Activated naive CD4-positive, alpha-beta T cell treated with anti-CD3 and anti-CD28 coated beads, Interleukin-2, amount 50 U/mL, for 72 hours (primary cell): ENCODE measurements at regions not wholly inside any gene's neighbourhood (a gene's known extent, or its start where the extent isn't known, plus 50 kb on each side); places are given as distances from the start of the nearest gene placed in this dataset.
"Not testable (repeated sequence)": the region's sequence is repeated elsewhere in the genome, so short reads cannot be mapped to it uniquely, and the experiment has no call there.

Experiments used
- ATAC-seq, 2 donors: fragments of 150-1000 bp; cut with Tn5 transposase; 2 replicates each; pipeline ENCODE4 v1.10.0; 2021; ENCODE audit warnings: mild to moderate bottlenecking in 2 of 2, moderate library complexity in 2 of 2
- DNase-seq, 2 donors: peaks; one replicate each; pipeline ENCODE4 v3.0.0; 2021 to 2022; ENCODE audit warnings: low spot score in 2 of 2
- H3K27ac Mint-ChIP-seq, 2 donors: one replicate each; pipeline ENCODE4 v1.8.0; 2022; ENCODE audit warnings: mild to moderate bottlenecking in 2 of 2, mixed read lengths in 2 of 2
- H3K36me3 Mint-ChIP-seq, 2 donors: one replicate each; pipeline ENCODE4 v1.8.0; 2022; ENCODE audit warnings: mixed read lengths in 2 of 2
- H3K9me3 Mint-ChIP-seq, 2 donors: one replicate each; pipeline ENCODE4 v1.8.0; 2022; ENCODE audit warnings: mixed read lengths in 2 of 2

DNA sequence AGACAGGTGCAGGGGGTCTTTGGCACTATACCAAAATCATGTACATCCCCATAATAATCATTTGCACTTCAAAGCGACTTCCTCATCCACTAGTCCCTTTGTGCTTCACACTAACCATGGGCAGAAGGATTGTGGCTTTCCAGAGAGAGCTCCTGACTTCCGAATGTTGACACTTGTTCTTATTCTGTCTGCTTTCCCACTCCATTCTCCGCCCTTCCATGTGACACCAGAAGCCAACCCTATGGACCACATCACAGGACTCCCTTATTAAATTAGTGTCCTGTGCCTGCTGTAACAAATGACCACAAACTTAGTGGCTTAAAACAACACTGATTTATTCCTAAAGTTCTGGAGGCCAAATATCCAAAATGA is 91.6 kb downstream of the CMC2 start:
- ATAC-seq (no peak), DNase-seq (no peak)
- Mint-ChIP-seq H3K36me3 (no peaks in the 10 kb centered on the region), H3K9me3 (peaks cover 4 to 5% of the 10 kb centered on the region in 2 donors), H3K27ac (no peak overlapping the region)

DNA sequence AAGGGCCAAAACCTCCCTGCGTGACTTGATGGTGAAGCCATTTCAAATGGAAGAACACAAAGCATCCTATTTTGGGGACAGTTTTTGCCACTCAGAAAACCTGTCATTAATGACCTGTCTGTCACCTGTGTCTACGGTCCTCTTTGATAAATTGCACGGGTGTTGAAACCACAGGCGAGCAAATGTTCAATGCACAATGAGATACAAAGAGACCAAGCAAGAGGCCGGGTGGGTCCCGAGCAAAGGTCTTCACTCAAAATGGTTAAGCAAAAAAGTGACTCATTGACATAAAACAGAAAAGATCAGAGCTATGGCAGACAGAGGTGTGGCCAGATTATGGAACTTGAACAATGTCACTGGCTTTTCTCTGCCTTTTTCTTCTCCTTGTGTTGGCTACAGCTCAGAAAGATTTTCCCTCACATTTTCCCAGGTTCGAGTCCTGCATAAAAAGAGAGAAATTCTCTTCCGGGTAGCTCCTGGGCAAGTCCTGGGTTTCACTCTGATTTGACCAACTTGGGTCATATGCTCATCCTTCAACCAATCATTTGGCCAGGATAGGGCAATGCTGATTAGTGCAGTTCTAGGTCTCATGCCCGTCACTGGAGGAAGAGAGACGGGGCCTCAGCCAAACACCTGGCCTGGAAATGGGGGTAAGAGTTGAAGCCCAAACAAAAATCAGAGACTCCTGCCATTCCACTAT is 92.2 kb downstream of the CMC2 start:
- DNase-seq (no peak), ATAC-seq (no peak)
- H3K36me3 Mint-ChIP-seq, result no peaks in the 10 kb centered on the region
- H3K9me3 Mint-ChIP-seq, result peaks cover 4 to 5% of the 10 kb centered on the region in 2 donors
- H3K27ac Mint-ChIP-seq, result no peak overlapping the region

DNA sequence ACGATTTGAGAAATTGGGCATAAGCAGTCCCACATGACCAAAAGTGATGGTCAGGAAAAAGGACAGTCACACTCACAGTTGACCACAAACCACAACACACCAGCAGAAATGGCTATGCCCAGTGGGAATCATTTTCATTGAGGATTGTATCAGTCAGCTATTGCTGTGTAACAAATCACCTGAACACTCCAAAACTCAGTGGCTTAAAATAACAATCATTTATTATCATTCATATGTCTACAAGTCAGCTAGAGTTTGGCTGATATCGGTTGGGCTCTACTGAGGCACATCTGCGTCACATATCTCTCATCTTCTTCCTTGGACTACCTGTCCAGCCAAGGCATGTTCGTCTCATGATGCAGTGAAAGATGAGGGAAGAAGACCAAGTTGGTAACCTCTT is 93.3 kb downstream of the CMC2 start:
- peaks cover 4 to 5% of the 10 kb centered on the region in 2 donors for H3K9me3 Mint-ChIP-seq
- H3K27ac Mint-ChIP-seq, result no peak overlapping the region
- H3K36me3 Mint-ChIP-seq, result no peaks in the 10 kb centered on the region
- no peak for DNase-seq
- ATAC-seq, result no peak

DNA sequence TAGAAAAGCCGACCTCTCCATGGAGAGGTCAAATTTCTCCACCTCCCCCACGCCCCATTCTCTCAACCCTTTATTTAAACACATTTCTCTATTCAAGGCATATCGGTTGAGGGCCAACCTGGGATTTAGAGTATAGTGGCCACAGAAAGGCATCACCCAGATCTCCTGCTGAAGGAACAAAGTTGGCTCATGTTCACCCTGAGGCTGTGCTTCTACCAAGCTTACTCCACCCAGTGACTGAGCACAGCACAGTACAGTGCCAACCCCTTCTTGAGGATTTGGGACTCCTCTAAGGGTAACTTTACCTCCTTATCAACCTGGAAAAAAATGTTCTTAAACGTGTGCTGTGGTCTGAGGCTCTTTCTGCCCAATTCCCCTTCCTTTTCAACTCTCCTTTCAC is 94.0 kb downstream of the CMC2 start:
- H3K27ac Mint-ChIP-seq, result no peak overlapping the region
- peaks cover 4 to 5% of the 10 kb centered on the region in 2 donors for H3K9me3 Mint-ChIP-seq
- DNase-seq (no peak), ATAC-seq (no peak)
- no peaks in the 10 kb centered on the region for H3K36me3 Mint-ChIP-seq

DNA sequence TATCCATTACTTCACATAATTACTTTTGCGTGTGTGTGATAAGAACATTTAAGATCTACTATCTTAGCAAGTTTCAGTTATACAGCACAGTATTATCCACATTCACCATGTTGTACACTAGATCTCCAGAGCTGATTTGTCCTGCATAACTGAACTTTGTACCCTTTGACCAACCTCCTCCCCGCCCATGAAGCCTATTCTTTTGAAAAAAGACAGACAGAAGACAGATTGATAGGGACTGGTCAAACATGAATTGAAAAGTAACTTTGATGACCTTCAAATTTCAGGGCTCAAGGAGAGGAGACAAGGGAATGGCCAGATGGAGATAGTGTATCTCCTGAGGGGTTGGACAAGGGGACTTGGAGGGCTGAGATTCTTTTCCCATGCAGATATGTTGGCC is 96.3 kb downstream of the CMC2 start:
- H3K36me3 Mint-ChIP-seq, result no peaks in the 10 kb centered on the region
- H3K27ac Mint-ChIP-seq, result no peak overlapping the region
- no peak for DNase-seq
- ATAC-seq, result no peak
- peaks cover 4 to 5% of the 10 kb centered on the region in 2 donors for H3K9me3 Mint-ChIP-seq

DNA sequence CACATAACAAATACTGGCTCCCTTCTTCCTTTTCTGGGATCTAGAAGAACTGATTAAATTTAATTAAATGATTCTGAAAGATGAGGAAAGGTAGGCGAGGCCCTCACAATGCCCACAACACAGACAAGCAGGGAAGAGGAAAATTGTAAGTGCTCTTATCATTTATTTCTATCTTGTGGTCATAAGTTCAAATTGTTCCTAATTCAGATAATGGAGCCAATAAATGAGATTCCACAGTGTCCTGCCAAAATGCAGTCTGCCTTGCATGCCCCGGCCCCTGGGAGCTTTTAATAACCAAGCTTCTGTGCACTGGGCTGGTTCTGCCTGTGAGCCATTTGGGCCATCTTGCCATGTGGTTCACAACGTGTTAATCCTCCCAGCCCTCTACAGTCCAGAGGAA is 97.0 kb downstream of the CMC2 start:
- Mint-ChIP-seq H3K9me3 (peaks cover 4 to 5% of the 10 kb centered on the region in 2 donors), H3K36me3 (no peaks in the 10 kb centered on the region), H3K27ac (peak overlapping the region in 1 of 2 donors; percentile 40)
- DNase-seq (no peak), ATAC-seq (no peak)

DNA sequence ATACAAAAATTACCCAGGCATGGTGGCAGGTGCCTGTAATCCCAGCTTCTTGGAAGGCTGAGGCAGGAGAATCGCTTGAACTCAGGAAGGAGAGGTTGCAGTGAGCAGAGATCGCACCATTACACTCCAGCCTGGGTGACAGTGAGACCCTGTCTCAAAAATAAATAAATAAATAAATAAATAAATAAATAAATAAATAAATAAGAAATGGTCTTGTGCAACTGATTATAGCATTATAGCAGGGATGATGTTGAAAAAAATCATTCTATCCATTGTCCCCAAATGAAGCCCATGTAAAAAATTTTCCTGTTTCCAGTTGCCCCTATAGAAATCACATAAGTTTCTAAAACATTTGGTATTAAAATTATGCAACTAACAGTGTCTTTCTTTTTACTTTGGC is 100.5 kb downstream of the CMC2 start:
- ATAC-seq, H3K9me3 Mint-ChIP-seq, H3K36me3 Mint-ChIP-seq, DNase-seq, H3K27ac Mint-ChIP-seq: not testable (repeated sequence)

DNA sequence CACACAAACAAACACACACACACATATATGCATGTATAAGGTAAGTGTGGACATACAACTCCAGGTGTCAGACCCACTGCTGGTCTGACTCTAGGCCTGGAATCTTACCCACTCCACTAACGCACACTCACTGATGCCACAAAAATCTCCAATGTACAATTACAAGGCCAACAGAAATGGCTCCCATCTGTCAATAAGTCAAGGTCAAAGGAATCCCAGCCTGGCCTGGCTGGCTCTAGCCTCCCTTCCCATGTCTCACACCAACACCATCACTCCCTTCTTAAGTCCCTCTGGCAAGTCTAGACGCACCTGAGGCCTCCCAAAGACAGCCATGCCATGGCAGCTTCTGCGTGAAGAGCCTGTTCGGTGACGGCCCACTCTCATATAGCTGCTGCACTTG is 99.2 kb upstream of the CDYL2 start:
- Mint-ChIP-seq H3K36me3 (no peaks in the 10 kb centered on the region), H3K27ac (no peak overlapping the region), H3K9me3 (no peaks in the 10 kb centered on the region)
- ATAC-seq, result no peak
- DNase-seq, result no peak

DNA sequence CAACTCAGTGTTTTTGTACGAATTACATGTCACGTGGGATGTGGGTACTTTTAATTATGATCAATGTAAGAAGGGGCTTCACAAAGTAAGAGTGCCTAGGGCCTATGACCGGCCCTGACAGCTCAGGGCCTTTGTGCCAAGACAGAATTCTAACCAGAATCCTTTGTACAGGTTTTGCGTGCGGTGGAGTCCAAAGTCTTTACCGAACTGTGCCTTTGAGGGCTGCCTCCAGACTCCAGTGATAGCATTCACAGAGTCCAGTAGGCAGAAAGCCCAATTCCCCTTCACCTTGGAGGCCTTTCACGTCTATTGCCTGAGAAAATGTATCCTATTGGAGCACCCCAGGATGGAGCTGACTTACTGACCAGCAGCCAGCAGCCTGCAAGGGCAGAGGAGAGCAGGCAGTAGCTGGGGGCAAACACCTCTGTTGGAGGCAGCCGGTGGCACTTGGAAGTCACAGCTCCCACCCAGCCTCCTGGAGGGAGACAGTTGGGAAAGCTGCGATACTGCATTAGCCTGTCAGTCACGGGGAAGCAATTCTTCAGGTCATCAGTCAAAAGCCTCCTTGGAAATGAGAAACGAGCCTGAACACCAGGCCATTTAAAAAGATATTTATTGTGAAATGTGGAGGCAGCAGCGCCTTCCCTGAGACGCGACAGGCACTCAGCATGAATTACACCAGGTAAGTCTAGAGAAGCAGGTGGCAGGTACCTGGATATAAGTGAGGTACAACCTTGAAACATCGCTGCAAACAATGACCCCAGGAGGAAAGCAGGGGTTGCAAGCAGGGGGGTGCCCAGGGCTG is 98.1 kb upstream of the CDYL2 start:
- DNase-seq, result no peak
- no peak for ATAC-seq
- Mint-ChIP-seq H3K27ac (no peak overlapping the region), H3K9me3 (no peaks in the 10 kb centered on the region), H3K36me3 (no peaks in the 10 kb centered on the region)

DNA sequence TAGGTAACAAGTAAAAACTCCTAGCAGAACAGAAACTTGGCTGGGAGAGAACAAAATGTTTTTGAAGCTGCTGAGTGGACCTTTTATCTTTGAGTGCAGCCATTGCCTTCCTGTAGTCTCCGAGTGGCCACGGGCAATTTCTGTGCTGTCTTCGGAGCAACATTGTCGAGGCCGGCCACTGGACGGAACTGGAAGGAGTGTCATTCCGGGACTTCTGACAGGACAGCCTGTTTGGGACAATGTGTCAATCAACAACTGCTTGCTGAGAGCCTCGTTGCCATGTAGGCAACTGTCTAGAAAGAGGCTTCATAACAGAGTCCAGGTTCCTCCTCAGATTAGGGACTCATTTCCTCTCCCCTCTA is 96.2 kb upstream of the CDYL2 start:
- no peak for ATAC-seq
- no peaks in the 10 kb centered on the region for H3K36me3 Mint-ChIP-seq
- H3K27ac Mint-ChIP-seq, result no peak overlapping the region
- no peaks in the 10 kb centered on the region for H3K9me3 Mint-ChIP-seq
- no peak for DNase-seq

DNA sequence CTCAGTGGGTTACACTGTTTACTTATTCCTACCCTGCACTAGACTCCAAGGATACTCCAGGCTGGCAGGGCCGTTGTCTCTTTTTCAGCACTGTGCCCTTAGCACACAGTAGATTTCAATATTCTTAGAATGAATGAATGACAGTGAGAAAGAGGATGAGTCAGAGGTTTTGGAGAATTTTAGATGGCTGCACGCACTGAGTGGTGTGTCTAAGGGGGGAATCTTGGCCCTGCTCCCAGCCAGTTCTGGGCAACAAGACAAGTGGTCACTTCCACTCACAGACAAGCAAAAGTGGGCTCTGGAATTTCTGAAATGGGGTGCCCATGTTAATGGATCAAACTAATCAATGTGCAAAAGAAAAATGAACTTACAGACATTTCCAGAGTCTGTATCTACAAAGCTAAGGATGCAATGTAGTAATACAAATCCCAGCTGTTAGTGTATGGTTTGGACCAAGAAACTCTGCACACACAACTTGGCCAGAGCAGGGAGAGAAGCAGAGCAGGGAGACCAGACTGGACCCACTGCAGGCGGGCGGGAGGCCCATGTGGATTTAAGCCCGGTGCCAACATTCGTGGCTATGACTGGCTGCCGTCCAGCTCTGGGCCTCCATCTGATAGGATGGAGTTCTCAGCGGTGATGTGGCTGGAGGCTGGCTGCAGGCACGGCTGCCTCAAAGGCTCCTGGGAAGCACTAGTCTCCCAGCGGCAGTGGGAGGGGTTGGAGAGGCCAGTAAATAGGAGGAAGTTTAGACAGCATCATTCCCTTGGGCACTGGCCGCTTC is 95.6 kb upstream of the CDYL2 start:
- no peaks in the 10 kb centered on the region for H3K9me3 Mint-ChIP-seq
- no peaks in the 10 kb centered on the region for H3K36me3 Mint-ChIP-seq
- H3K27ac Mint-ChIP-seq, result no peak overlapping the region
- DNase-seq (no peak), ATAC-seq (no peak)

DNA sequence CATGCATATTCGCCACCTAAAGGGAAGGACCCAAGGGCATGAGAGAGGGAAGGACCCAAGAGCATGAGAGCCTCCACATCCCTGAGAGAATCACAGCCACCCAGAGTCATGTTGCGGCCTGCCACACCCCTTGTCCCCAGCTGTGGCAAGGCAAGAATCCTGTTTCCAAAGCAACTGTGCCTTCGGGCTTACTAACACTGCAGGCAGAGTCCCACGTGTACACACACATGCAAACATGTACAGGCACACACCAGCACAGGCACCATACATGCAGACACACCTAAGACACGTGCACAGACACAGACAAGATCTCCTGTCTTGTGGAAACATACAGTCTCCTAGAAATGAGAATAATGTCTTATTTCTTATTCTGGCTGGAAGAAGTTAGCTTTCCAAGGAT is 92.4 kb upstream of the CDYL2 start:
- no peak for ATAC-seq

DNA sequence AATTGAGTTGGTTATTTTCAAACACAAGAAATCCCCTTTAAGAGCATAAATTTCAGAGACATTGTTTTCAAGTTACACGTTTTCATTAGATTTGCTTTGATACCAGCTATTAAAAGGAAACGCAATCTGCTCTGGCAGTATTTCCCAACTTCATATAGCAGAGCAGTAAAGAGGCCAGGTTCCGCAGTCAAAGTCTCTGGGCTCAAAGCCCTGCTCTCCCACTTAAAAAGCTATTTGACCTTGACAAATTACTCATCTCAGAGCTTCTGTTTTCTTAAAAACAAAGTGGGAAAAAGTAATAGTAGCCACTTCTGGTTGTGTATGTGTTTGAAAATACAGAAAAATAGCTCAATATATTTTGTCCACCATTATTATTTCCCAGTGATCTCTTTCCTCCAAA is 89.7 kb upstream of the CDYL2 start:
- H3K27ac Mint-ChIP-seq, result no peak overlapping the region
- H3K36me3 Mint-ChIP-seq, result no peaks in the 10 kb centered on the region
- ATAC-seq (no peak), DNase-seq (no peak)
- no peaks in the 10 kb centered on the region for H3K9me3 Mint-ChIP-seq

More for the DNA sequence above, 92.4 kb upstream of the CDYL2 start:
- Mint-ChIP-seq H3K27ac (peak overlapping the region in 1 of 2 donors; percentile 44), H3K36me3 (no peaks in the 10 kb centered on the region), H3K9me3 (no peaks in the 10 kb centered on the region)
- no peak for DNase-seq

DNA sequence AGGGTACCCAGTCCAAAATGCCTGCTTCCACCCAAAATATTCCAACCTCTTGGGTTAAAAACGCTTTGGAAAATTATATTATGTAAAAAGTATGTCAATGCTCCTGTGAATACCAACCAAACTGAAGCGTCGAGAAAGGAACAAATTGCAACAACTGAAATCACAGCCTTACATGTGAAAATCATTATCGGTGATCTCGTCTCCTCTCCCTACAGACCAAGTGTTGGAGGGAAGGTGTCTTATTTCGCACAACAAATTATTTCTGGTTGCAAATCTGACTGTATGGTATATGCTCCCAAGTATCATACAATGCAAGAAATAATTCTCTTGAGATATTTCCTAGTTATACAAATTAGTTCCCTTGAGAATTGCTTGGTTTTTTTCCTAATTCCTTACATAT is 89.3 kb upstream of the CDYL2 start:
- ATAC-seq (no peak), DNase-seq (no peak)
- H3K27ac Mint-ChIP-seq, result no peak overlapping the region
- no peaks in the 10 kb centered on the region for H3K36me3 Mint-ChIP-seq
- H3K9me3 Mint-ChIP-seq, result no peaks in the 10 kb centered on the region

DNA sequence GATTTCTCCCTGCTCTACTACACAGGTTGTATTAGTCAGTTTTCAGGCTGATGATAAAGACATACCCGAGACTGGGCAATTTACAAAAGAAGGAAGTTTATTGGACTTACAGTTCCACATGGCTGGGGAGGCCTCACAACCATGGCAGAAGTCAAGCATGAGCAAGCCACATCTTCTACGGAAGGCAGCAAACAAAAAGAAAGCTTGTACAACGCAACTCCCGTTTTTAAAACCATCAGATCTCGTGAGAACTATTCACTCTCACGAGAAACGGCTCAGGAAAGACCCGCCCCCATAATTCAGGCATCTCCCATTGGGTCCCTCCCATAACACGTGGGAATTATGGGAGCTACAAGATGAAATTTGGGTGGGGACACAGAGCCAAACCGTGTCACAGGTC is 88.0 kb upstream of the CDYL2 start:
- H3K9me3 Mint-ChIP-seq, ATAC-seq, H3K27ac Mint-ChIP-seq, H3K36me3 Mint-ChIP-seq, DNase-seq: not testable (repeated sequence)

DNA sequence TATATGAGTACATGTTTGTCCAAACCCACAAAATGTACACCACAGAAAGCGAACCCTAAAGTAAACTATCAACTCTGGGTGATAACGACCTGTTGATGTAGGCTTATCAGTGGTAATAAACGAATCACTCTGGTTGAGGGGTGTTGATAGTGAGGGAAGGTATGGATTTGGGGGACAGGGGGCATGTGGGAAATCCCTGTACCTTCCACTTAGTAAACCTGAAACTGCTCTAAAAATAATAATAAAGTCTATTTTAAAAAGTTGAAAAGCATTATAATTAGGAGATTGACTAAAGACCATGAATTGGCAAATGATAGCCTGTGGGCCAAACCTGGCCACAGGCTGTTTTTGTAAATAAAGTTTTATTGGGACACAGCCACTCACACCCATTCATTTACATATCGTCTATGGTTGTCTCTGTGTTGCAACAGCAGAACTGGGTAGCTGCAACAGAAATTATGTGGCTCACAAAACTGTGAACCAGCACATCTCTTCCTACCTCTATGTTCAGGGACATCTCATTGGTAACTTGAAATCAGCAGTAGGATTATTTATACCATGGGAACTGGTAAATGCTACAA is 85.5 kb upstream of the CDYL2 start:
- Mint-ChIP-seq H3K27ac (no peak overlapping the region), H3K36me3 (no peaks in the 10 kb centered on the region)
- no peak for ATAC-seq

DNA sequence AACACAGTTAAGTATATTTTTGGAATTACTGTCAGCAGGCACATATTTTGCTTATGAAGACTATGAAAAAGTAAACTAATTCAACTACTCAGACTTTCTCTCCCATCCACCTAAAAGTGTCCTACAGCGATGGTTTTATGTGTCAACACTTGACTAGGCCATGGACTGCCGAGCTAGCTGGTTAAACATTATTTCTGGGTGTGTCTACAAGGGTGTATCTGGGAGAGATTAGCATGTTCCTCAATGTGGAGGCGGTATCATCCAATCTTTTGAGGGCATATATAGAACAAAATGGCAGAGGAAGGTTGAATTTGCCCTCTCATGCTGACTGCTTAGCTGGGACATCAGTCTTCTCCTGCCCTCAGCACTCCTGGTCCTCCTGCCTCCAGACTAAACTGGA is 82.7 kb upstream of the CDYL2 start:
- no peaks in the 10 kb centered on the region for H3K36me3 Mint-ChIP-seq
- H3K9me3 Mint-ChIP-seq, result no peaks in the 10 kb centered on the region
- no peak overlapping the region for H3K27ac Mint-ChIP-seq
- DNase-seq (no peak), ATAC-seq (no peak)

More for the DNA sequence above, 85.5 kb upstream of the CDYL2 start:
- no peak for DNase-seq
- no peaks in the 10 kb centered on the region for H3K9me3 Mint-ChIP-seq
